Uterus (tissue), 2 donors: ENCODE measurements at regions not wholly inside any gene's neighbourhood (a gene's known extent, or its start where the extent isn't known, plus 50 kb on each side); places are given as distances from the start of the nearest gene placed in this dataset.

Source experiments
- POLR2A ChIP-seq, 2 donors: fragments of 450-650 bp; IDR thresholded peaks; one replicate each; pipeline ENCODE4 v1.6.1; 2016; ENCODE audit warnings: antibody characterized with exemption in 2 of 2, mild to moderate bottlenecking in 1 of 2, moderate library complexity in 1 of 2
- TF ChIP-seq, protein P1 (sequence below), 4 experiments: fragments of 200-600 bp in 2 of 4; fragments of 450-650 bp in 2 of 4; sonication (generic) in 2 of 4; IDR thresholded peaks; one replicate each; pipeline ENCODE4 v1.5.1; 2016 to 2019; ENCODE audit warnings: antibody characterized with exemption in 4 of 4, mild to moderate bottlenecking in 2 of 4, moderate library complexity in 1 of 4

DNA sequence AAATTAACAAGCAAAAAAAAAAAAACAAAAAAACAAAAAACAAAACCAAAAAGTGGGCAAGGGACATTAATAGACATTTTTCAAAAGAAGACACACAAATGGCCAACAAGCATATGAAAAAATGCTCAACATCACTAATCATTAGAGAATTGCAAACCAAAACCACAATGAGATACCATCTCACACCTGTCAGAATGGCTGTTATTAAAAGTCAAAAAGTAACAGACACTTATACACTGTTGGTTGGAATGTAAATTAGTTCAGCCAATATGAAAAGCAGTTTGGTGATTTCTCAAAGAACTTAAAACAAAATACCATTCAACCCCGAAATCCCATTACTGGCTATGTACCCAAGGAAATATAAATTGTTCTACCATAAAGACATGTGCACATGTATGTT lies 222.4 kb upstream of the CD96 start:
- TF ChIP-seq, protein P1, sequence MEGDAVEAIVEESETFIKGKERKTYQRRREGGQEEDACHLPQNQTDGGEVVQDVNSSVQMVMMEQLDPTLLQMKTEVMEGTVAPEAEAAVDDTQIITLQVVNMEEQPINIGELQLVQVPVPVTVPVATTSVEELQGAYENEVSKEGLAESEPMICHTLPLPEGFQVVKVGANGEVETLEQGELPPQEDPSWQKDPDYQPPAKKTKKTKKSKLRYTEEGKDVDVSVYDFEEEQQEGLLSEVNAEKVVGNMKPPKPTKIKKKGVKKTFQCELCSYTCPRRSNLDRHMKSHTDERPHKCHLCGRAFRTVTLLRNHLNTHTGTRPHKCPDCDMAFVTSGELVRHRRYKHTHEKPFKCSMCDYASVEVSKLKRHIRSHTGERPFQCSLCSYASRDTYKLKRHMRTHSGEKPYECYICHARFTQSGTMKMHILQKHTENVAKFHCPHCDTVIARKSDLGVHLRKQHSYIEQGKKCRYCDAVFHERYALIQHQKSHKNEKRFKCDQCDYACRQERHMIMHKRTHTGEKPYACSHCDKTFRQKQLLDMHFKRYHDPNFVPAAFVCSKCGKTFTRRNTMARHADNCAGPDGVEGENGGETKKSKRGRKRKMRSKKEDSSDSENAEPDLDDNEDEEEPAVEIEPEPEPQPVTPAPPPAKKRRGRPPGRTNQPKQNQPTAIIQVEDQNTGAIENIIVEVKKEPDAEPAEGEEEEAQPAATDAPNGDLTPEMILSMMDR (IDR thresholded peaks at IDR 0.05): no peak
- no peak for TF ChIP-seq POLR2A (IDR thresholded peaks at IDR 0.05)
